22Rv1 (cell line): ENCODE measurements at regions not wholly inside any gene's neighbourhood (a gene's known extent, or its start where the extent isn't known, plus 50 kb on each side); places are given as distances from the start of the nearest gene placed in this dataset.

Source experiments
- ZFX ChIP-seq: fragments of 450-650 bp; IDR thresholded peaks from 2 replicates; pipeline ENCODE4 v1.6.1; 2017; ENCODE audit warnings: antibody characterized with exemption, borderline replicate concordance
- TF ChIP-seq, protein P1 (sequence below): fragments of 450-650 bp; IDR thresholded peaks from 2 replicates; pipeline ENCODE4 v1.5.1; 2017; ENCODE audit warnings: mild to moderate bottlenecking

DNA sequence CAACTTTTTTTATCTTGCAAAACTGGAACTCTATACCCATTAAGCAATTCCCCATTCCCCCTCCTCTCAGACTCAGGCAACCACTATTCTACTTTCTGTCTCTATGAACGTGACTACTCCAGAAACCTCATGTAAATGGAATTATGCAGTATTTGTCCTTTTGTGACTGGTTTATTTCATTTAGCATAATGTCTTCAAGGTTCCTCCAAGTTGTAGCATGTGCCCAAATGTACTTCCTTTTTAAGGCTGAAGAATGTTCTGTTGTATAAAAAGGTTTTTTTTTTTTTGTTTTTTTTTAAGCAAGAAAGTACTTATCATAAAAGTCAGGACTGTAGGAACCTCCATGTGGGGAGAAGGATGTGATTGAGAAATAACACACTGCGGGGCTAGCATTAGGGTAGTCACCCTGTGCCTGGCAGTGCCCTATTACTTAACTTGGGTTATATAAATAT, 145.3 kb upstream of the FOXN2 start:
- TF ChIP-seq, protein P1, sequence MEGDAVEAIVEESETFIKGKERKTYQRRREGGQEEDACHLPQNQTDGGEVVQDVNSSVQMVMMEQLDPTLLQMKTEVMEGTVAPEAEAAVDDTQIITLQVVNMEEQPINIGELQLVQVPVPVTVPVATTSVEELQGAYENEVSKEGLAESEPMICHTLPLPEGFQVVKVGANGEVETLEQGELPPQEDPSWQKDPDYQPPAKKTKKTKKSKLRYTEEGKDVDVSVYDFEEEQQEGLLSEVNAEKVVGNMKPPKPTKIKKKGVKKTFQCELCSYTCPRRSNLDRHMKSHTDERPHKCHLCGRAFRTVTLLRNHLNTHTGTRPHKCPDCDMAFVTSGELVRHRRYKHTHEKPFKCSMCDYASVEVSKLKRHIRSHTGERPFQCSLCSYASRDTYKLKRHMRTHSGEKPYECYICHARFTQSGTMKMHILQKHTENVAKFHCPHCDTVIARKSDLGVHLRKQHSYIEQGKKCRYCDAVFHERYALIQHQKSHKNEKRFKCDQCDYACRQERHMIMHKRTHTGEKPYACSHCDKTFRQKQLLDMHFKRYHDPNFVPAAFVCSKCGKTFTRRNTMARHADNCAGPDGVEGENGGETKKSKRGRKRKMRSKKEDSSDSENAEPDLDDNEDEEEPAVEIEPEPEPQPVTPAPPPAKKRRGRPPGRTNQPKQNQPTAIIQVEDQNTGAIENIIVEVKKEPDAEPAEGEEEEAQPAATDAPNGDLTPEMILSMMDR: no peak
- TF ChIP-seq ZFX: no peak
